ENCODE measurements at regions not wholly inside any gene's neighbourhood (a gene's known extent, or its start where the extent isn't known, plus 50 kb on each side); places are given as distances from the start of the nearest gene placed in this dataset.

DNA sequence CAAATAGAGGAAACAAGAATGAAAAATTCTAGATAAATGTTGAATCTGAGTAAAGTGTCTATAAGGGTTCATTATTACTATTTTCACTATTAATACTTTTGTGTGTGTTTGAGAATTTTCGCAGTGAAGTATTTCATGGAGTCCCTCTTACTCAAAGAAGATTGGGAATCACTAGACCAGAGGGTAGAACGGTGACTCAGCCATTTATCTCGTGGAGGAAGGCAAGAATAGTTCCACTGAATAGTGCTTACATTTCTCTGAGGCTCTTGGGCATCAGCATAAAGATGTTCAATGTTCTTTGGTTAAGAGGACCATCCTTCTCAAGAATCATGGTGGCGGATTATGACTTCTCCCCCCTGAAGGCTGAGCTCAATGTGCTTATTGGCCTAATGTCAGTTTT is 376.7 kb upstream of the ARID1B start:
- no peak for DNase-seq

GRCh38 chr6:156398966-156399365 is 378.2 kb upstream of the ARID1B start:
- no peak for DNase-seq

DNA sequence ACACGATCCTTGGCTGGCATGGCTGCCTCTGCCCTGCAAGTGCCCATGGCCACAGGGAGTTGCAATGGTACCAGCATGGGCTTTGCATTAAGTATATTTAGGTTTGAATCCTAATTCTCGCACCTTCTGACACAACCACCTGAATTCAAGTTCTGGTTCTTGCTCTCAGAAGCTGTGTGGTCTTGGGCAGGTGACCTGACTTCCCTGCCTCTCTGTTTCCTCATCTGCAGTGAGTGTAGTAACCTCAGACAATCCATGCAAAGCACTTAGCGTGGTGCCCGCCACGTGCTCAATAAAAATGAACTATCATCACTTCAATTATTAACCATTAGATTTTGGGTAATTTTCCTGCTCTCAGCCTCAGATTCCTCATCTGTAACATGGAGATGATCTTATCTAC is 378.8 kb upstream of the ARID1B start:
- no peak for DNase-seq

DNA sequence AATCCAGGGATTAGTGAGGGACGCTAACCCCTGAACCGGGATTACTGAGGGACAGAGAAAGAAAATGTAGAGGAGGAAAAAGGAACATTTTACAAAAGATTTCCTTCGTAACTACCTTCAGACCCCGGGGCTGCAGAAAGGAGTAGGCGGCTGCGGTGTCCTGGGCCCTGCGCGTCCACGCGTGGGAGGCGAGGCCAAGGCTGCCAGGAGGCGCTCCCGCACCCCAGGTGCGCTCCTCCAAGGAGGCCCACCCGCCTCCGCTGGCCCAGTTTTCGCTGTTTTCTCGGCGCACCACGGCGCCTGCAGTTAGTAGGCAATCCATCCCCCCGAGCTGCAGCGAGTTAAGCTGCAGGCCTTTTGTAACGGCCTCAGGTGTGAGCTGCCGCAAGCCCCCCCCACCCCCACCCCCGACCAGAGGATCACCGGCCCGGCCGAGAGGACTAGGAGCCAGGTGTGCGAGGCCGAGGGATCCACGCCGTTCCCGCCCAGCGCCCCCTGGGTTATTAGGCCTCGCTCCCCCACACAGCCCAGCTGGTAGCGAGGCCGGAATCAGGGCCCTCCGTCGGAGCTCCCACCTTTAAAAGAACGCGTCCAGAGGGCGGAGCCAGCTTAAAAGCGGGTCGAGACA is 380.3 kb upstream of the ARID1B start:
- no peak for DNase-seq

GRCh38 chr6:156396068-156396771 is 381.0 kb upstream of the ARID1B start:
- no peak for DNase-seq

- DNase-seq, result no peak
Measured at GRCh38 chr6:156395276-156395675, 381.9 kb upstream of the ARID1B start.

DNA sequence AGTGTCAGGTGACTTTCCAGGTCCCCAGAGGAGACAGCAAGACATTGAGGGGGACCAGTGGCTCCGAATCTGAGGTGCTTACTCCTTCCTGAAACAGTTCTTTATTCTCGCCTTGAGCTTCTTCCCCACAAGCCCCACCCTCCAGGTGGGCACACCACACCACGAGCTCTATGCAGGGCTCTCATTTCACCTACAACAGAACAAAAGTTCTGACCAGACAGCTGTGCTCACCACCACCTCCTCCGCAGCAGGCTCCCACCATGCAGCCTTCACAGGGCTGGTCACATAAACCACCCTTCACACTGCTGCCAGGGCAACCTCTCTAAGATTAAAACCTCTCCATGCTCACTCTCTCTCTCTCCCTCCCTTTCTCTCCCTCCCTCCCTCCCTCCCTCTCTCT is 384.5 kb upstream of the ARID1B start:
- DNase-seq, result no peak

DNA sequence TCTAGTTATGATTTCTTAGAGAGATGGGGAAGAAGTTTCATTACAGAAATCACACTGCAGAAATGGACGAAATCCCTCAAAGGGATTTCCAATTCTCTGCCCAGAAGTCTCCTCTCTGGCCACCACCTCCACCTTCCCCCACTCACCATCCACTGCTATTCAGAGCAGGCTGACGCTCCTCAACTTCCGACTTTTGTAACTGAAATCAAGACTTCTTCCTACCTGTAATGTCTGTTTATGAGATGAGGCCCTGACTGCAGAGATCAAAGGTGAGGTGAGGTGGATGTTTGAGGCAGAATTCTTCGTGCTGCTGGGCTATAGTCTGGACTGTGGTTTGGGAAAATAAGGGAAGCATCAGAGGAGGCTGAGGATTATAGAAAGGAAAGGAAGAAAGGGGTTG is 385.2 kb upstream of the ARID1B start:
- no peak for DNase-seq

- DNase-seq, result no peak
Measured at GRCh38 chr6:156391061-156391672, 386.0 kb upstream of the ARID1B start.

DNA sequence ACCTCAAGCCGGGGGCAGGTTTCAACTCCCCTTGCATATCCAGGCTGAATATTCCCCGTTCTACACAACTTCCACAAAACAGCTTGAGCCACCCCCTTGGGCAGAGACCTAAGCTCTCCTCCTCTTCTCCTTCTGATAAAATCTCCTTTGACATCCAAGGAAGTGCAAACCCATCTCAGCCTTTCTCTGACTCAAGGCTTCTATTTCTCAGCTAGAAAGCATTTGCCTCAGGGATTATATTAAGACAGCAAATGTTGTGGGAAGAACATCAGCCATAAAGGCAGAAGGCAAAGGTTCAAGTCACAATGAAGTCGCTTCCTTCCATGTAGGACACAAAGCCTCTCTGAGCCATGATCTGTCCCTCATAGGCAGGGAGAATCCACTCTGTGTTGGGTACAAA is 386.6 kb upstream of the ARID1B start:
- DNase-seq, result no peak

GRCh38 chr6:156389296-156389695 is 387.9 kb upstream of the ARID1B start:
- DNase-seq, result no peak

DNA sequence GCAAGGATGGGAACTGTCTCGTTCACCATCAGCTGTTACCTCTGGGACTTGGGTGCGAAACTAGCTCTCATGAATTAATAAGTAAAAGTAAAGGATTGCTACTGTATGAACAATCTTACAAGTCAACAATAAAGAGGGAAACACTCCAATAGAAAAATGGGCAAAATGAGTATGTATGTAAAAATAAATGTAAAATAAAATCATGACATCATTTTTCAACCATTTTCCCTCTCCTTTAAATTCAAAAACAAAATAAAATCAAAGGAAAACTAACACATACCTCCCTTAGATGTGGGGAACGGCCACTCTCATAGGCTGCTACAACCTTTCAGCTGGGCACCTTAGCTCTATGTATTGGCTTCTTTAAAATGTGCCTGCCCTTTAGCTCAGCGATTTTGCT is 389.7 kb upstream of the ARID1B start:
- DNase-seq, result no peak

GRCh38 chr6:156383059-156383458 is 394.1 kb upstream of the ARID1B start:
- DNase-seq, result no peak

DNA sequence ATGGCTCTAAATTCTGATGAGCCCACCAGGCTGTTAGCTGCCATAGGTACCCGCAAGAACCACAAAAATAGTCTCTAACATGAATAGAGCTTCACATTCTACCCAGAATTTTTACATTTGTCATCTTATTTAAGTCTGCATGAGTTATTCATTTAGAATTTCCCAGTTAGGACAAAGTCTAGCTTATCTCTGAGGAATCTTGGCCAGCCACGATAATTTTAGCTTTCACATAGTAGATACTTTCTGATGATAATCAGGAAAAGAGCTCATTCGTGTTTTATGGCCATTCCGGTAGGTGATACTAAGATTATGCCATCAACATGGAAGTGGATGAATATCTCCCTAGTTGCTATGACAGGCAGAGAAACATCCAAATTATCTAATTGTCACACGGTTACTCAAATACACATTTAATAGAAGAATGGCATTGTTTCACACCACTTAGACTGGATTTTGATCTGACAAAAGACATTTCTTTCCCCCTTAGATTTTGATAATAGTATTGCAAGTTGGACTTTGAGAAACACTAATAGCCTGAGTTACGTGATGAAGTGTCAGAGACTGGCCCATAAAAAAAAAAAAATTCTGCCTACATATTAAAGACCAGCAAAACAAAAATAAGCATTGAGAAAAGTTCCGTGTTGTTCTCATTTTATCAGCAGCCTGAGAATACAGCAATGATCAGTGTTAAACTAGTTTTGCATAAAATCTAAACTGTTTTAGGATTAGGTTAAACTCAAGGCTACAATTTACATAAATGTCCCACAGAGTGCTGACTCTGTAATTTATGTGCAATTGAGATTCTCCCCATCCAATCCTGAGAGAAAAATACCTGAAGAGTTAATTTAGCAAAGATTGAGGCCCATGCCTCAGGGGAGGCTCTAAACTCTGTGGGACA is 397.5 kb upstream of the ARID1B start:
- no peak for DNase-seq

- no peak for DNase-seq
Measured at GRCh38 chr6:156378853-156379252, 398.3 kb upstream of the ARID1B start.

- DNase-seq, result no peak
Measured at GRCh38 chr6:156376091-156376490, 401.1 kb upstream of the ARID1B start.

DNA sequence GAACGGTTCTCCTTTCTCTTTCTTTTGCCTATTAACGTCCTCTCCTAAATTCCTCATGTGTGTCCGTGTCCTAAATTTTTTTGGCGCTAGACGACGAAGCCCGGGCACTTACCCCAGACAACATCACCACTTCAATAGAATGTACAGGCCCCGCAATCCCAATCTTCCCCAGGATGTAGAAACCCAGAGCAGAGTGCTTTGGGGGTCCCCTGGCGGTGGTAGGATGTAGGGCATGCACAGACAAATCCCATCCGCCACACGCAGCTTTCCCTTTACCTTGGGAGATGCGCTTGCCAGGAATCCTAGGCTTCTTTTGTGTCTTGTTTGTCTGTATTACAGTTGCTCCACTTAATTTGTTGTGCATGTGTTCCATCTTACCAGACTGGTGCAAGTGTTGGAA is 417.3 kb upstream of the ARID1B start:
- DNase-seq, result peak; percentile 9

DNA sequence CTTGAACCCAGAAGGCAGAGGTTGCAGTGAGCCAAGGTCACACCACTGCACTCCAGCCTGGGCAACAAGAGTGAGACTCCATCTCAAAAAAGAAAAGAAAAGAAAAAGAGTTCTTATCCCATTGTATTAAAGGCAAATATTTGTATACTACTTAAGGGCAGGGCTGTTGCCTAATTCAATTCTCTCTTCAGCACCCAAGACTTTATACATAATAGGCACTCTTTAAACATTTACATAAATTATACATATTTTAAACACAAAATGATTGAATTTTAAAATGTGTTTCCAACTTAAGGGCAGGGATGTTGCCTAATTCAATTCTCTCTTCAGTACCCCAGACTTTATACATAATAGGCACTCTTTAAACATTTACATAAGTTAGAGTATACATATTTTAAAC is 424.3 kb upstream of the ARID1B start:
- DNase-seq, result no peak

- no peak for DNase-seq
Measured at GRCh38 chr6:156351346-156351966, 425.7 kb upstream of the ARID1B start.

GRCh38 chr6:156350337-156350736 is 426.8 kb upstream of the ARID1B start:
- no peak for DNase-seq

GRCh38 chr6:156348849-156349248 is 428.3 kb upstream of the ARID1B start:
- no peak for DNase-seq

DNA sequence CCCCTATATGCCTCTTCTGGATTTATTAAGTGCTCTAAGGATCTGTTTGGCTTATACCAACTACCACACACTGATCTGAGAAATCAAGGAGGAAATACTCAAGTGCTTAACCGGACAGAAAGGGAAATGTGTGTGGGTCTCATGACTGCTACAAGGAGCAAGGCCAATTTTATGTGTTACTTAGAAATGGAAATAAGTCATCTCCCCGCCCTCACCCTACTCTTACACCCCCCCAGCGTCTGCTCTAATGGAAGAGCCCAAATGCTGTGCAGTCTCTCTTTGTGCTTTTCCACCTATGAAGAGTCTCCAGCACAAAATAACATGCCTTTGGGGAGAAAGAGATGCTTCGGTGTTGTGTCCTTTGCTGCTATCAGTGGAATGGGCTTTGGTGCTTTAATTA is 428.8 kb upstream of the ARID1B start:
- DNase-seq, result no peak

DNA sequence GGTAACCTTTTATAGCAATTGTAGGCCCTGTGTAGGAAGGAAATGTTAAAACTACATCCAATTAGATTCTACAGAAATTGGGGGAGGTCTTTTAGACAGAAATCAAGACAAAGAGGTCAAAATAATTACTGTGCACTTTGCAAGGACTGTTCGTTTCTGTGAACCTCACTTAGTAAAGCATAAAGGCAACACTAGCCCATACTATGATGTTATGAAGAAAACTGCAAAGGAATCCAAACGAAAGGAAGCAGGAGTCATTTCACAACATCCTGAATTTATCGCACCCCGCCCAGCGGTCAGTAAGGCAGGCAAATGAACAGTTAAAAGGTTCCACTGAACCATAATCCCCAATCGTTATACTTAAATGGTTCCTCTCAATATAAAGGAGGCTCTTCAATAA is 429.5 kb upstream of the ARID1B start:
- DNase-seq, result no peak
